ENCODE measurements at regions not wholly inside any gene's neighbourhood (a gene's known extent, or its start where the extent isn't known, plus 50 kb on each side); places are given as distances from the start of the nearest gene placed in this dataset.

DNA sequence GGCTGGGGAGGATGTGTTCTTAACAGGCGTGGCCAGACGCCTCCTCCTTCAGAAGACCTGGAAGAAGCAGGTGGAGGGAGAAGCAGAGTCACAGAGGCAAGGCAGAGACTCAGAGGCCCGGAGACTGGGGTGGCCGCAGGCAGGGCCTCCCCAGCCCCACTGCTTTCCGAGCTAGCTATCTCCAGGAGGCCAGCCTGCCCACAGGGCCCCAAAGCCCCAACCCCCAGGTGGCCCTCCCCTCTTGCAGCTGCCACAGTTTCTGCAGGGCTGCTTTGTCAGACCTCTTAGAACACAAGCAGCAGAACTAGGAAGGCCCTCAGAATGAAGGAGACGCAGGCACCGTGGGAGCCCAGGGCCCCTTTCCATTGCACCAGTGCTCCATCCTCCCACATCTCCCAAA is 69.0 kb upstream of the MLN start:
- CTCF ChIA-PET: no interaction called here
- no peak overlapping the region for H3K27ac Mint-ChIP-seq
- intact Hi-C loops (cut with micrococcal nuclease): no loop called here
- no peaks in the 10 kb centered on the region for H3K36me3 Mint-ChIP-seq (ENCODE audit: low read depth)
- peaks cover 2% of the 10 kb centered on the region for H3K27me3 Mint-ChIP-seq
- no peaks in the 10 kb centered on the region for H3K9me3 Mint-ChIP-seq
- H3K4me1 Mint-ChIP-seq (ENCODE audit: low read depth): peaks cover 6% of the 10 kb centered on the region
- POLR2A ChIA-PET: no interaction called here
- H3K4me3 Mint-ChIP-seq: no peak overlapping the region
- DNase-seq: no peak
- ATAC-seq: no peak
- TF ChIP-seq, protein P1, sequence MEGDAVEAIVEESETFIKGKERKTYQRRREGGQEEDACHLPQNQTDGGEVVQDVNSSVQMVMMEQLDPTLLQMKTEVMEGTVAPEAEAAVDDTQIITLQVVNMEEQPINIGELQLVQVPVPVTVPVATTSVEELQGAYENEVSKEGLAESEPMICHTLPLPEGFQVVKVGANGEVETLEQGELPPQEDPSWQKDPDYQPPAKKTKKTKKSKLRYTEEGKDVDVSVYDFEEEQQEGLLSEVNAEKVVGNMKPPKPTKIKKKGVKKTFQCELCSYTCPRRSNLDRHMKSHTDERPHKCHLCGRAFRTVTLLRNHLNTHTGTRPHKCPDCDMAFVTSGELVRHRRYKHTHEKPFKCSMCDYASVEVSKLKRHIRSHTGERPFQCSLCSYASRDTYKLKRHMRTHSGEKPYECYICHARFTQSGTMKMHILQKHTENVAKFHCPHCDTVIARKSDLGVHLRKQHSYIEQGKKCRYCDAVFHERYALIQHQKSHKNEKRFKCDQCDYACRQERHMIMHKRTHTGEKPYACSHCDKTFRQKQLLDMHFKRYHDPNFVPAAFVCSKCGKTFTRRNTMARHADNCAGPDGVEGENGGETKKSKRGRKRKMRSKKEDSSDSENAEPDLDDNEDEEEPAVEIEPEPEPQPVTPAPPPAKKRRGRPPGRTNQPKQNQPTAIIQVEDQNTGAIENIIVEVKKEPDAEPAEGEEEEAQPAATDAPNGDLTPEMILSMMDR (IDR thresholded peaks at IDR 0.05): no peak

- ChIA-PET POLR2A (no interaction called here), CTCF (interaction anchor here (1.1 kb wide), 1 partner anchor 71 kb away, joined by 3 read pairs; no protein-coding TSS in a partner anchor)
- peaks cover 2% of the 10 kb centered on the region for H3K36me3 Mint-ChIP-seq (ENCODE audit: low read depth)
- H3K27ac Mint-ChIP-seq: no peak overlapping the region
- TF ChIP-seq, protein P1 (IDR thresholded peaks at IDR 0.05): no peak
- ATAC-seq (no peak), DNase-seq (no peak)
- H3K4me3 Mint-ChIP-seq: no peak overlapping the region
- intact Hi-C loops (cut with micrococcal nuclease): no loop called here
- H3K9me3 Mint-ChIP-seq: peaks cover 9% of the 10 kb centered on the region
- H3K27me3 Mint-ChIP-seq: peaks cover 3% of the 10 kb centered on the region
- peaks cover 6% of the 10 kb centered on the region for H3K4me1 Mint-ChIP-seq (ENCODE audit: low read depth)
Observed at GRCh38 chr6:33869826-33870423, 66.1 kb upstream of the MLN start.

DNA sequence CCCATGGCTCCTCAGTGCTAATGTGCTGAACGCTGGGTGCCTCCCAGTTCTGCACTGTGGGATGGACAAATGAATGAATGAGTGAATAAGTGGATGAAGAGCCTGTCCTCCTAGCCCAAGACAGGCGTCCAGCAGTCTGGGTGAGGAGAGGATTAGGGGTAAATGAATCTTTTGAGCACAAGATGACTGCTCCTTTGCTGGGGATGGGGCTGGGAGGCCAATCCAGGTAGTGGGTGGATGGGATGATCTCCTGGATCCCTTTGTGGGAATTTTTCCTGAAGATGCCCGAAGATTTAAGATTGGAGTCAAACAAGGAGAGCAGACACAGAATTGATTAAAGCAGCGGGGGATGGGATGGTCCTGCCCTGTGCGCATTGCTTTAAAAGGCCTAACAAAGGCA is 65.3 kb upstream of the MLN start:
- CTCF ChIA-PET: interaction anchor here (1.1 kb wide), 2 partner anchors 70 to 188 kb away, joined by 3 read pairs; no protein-coding TSS in a partner anchor
- Mint-ChIP-seq H3K4me3 (no peak overlapping the region), H3K27me3 (peaks cover 3% of the 10 kb centered on the region), H3K4me1 (ENCODE audit: low read depth) (peaks cover 6% of the 10 kb centered on the region), H3K36me3 (ENCODE audit: low read depth) (peaks cover 2% of the 10 kb centered on the region), H3K9me3 (peaks cover 9% of the 10 kb centered on the region), H3K27ac (no peak overlapping the region)
- TF ChIP-seq, protein P1 (IDR thresholded peaks at IDR 0.05): no peak
- intact Hi-C loops (cut with micrococcal nuclease): no loop called here
- POLR2A ChIA-PET: no interaction called here
- no peak for DNase-seq
- ATAC-seq: no peak

DNA sequence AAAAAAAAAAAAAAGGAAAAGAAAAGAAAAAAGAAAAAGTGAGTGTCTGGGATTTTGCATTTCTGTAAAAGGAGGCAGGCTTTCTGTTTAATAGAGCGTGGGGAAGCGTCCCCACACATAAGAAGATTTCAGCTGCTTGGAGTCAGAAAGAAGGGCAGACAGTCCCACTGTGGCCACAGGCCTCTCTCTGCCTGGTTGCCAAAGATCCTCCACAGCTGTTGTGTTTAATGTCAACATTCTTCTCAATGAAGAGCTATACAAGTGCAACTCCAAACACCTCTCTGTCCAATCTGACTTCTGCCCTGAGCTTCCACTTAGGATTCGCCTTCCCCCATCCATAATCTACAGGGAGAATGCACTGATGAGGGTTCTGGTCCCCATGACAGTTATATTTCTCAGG is 64.3 kb upstream of the MLN start:
- DNase-seq (no peak), ATAC-seq (no peak)
- peaks cover 9% of the 10 kb centered on the region for H3K9me3 Mint-ChIP-seq
- H3K27me3 Mint-ChIP-seq: peaks cover 3% of the 10 kb centered on the region
- no peak overlapping the region for H3K4me3 Mint-ChIP-seq
- TF ChIP-seq, protein P1 (IDR thresholded peaks at IDR 0.05): no peak
- CTCF ChIA-PET: interaction anchor here (1.1 kb wide), 1 partner anchor 189 kb away, joined by 3 read pairs; no protein-coding TSS in a partner anchor
- H3K36me3 Mint-ChIP-seq (ENCODE audit: low read depth): peaks cover 2% of the 10 kb centered on the region
- intact Hi-C loops (cut with micrococcal nuclease): no loop called here
- H3K4me1 Mint-ChIP-seq (ENCODE audit: low read depth): peaks cover 11% of the 10 kb centered on the region
- POLR2A ChIA-PET: no interaction called here
- no peak overlapping the region for H3K27ac Mint-ChIP-seq

- H3K9me3 Mint-ChIP-seq: peaks cover 9% of the 10 kb centered on the region
- no peak overlapping the region for H3K4me3 Mint-ChIP-seq
- POLR2A ChIA-PET: no interaction called here
- H3K4me1 Mint-ChIP-seq (ENCODE audit: low read depth): peaks cover 27% of the 10 kb centered on the region
- DNase-seq (no peak), ATAC-seq (no peak)
- H3K27me3 Mint-ChIP-seq: peaks cover 6% of the 10 kb centered on the region
- CTCF ChIA-PET: no interaction called here
- peaks cover 2% of the 10 kb centered on the region for H3K36me3 Mint-ChIP-seq (ENCODE audit: low read depth)
- H3K27ac Mint-ChIP-seq: no peak overlapping the region
- intact Hi-C loops (cut with micrococcal nuclease): no loop called here
- TF ChIP-seq, protein P1 (IDR thresholded peaks at IDR 0.05): no peak
Observed at GRCh38 chr6:33865478-33866077, 61.8 kb upstream of the MLN start.
